ENCODE measurements at regions not wholly inside any gene's neighbourhood (a gene's known extent, or its start where the extent isn't known, plus 50 kb on each side); places are given as distances from the start of the nearest gene placed in this dataset.

GRCh38 chr1:5720045-5720444 is 272.2 kb downstream of the NPHP4 start:
- WGBS (ENCODE audit: insufficient coverage), result 73% methylated on average over 6 of the region's 8 CpGs
- Mint-ChIP-seq H3K4me3 (no peak overlapping the region), H3K27ac (no peak overlapping the region), H3K27me3 (peaks cover 6 to 20% of the 10 kb centered on the region in 2 donors), H3K36me3 (no peaks in the 10 kb centered on the region), H3K4me1 (no peaks in the 10 kb centered on the region), H3K9me3 (peaks cover 2 to 21% (median 9%) of the 10 kb centered on the region in 3 donors)
- Histone ChIP-seq H3K27me3 (replicated peaks in 1 of 2; ENCODE audit: control insufficient read depth in 2 of 2, extremely low read depth in 1 of 2, insufficient read depth in 2 of 2, low read length in 1 of 2) (peaks cover 0 to 36% of the 10 kb centered on the region in 2 experiments), H3K36me3 (ENCODE audit: control insufficient read depth in 2 of 2, extremely low read depth in 1 of 2, insufficient read depth in 1 of 2, low read length in 1 of 2) (no peaks in the 10 kb centered on the region), H3K27ac (ENCODE audit: low read length) (no peak overlapping the region), H3K4me3 (ENCODE audit: control insufficient read depth in 1 of 2, extremely low read depth in 1 of 2, low read length in 1 of 2) (no peak overlapping the region), H3K4me1 (ENCODE audit: control insufficient read depth in 1 of 2, extremely low read depth in 1 of 2, insufficient read depth in 2 of 2, low read length in 2 of 2) (no peaks in the 10 kb centered on the region), H3K9me3 (no peaks in the 10 kb centered on the region)
- DNase-seq, result no peak
- ChIA-PET POLR2A (no interaction called here), CTCF (no interaction called here)
- no peak for ATAC-seq (replicated peaks in 1 of 4)

DNA sequence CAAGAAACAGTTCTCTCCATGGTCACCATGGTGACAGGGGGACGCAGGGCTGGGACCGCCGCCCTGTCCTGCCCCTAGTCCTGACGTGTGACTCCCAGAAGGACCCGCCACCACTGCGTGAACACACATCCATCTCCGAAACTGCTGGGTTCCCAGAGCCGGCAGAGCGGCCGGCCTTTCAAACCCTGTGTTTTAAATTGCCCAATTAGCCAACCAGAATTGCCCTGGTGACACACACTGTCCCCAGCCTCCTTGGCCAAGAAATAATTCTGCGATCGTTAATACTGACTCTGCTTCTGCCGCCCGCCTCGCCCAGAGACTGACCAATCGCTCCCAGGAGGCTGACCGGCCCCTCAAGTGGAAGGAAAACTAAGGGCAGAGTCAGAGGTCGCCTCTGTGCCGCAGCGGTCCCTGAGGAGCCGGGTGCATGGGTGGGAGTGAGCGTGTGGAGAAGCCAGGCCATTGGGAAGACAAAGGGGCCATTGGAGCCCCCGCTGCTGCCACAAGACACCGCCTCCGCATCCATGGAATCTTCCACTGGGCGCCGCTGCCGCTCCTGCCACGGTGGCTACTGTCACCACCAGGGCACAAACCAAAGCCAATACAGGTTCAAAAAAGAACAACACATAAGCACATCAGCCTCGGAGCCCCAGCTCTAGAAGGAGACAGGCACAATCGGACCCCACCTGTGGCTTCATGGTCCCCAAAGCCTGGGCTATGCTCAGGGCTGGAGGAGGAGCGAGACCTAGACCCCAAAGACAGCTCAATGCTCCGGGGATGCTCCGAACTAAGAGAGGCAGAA is 273.2 kb downstream of the NPHP4 start:
- Mint-ChIP-seq H3K36me3 (no peaks in the 10 kb centered on the region), H3K4me1 (no peaks in the 10 kb centered on the region), H3K27me3 (peaks cover 3 to 19% of the 10 kb centered on the region in 2 donors), H3K27ac (no peak overlapping the region), H3K4me3 (no peak overlapping the region), H3K9me3 (peaks cover 4 to 19% (median 11%) of the 10 kb centered on the region in 3 donors)
- ChIA-PET CTCF (no interaction called here), POLR2A (no interaction called here)
- peaks cover 0 to 30% of the 10 kb centered on the region in 2 experiments for H3K27me3 ChIP-seq (replicated peaks in 1 of 2; ENCODE audit: control insufficient read depth in 2 of 2, extremely low read depth in 1 of 2, insufficient read depth in 2 of 2, low read length in 1 of 2)
- H3K27ac ChIP-seq (ENCODE audit: low read length), result no peak overlapping the region
- H3K9me3 ChIP-seq, result no peaks in the 10 kb centered on the region
- no peaks in the 10 kb centered on the region for H3K36me3 ChIP-seq (ENCODE audit: control insufficient read depth in 2 of 2, extremely low read depth in 1 of 2, insufficient read depth in 1 of 2, low read length in 1 of 2)
- no peak overlapping the region for H3K4me3 ChIP-seq (ENCODE audit: control insufficient read depth in 1 of 2, extremely low read depth in 1 of 2, low read length in 1 of 2)
- DNase-seq (no peak), ATAC-seq (replicated peaks in 1 of 4) (no peak)
- WGBS (ENCODE audit: insufficient coverage), result 76% methylated on average over 29 of the region's 34 CpGs
- H3K4me1 ChIP-seq (ENCODE audit: control insufficient read depth in 1 of 2, extremely low read depth in 1 of 2, insufficient read depth in 2 of 2, low read length in 2 of 2), result no peaks in the 10 kb centered on the region

DNA sequence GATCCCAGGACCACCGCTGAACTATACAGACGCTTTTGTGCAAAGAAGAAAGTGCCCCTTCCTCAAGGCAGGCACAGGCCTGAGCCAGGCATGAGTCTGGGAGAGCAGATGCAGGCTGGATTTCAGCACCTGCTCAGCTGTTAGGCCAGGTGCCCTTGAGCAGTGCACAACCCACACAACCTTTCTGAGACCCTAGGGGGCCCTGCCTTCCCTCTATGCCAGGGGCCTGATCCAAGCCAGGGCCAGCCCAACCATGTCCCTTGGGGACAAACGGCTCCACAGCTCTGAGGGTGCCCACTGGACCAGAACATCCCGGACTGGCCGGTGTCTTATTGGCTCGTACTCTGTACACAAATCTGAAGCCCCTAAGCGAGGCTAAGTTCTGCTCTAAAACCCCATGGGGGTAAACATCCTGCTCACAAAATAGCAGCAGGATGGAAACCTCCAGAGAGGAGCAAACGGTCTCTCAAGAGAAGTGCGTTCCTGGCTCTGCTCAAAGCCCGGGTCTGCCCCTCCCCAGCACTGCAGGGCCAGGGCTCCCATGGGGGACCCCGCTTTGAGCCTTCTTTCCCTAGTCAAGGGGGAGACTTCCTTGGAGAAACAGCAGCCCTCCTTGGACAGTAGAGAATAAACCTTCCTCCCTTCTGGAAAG is 275.1 kb downstream of the NPHP4 start:
- Mint-ChIP-seq H3K4me1 (no peaks in the 10 kb centered on the region), H3K4me3 (no peak overlapping the region), H3K27ac (no peak overlapping the region), H3K9me3 (peaks cover 4 to 15% (median 12%) of the 10 kb centered on the region in 3 donors), H3K36me3 (no peaks in the 10 kb centered on the region), H3K27me3 (peaks cover 3 to 19% of the 10 kb centered on the region in 2 donors)
- no peaks in the 10 kb centered on the region for H3K9me3 ChIP-seq
- H3K4me3 ChIP-seq (ENCODE audit: control insufficient read depth in 1 of 2, extremely low read depth in 1 of 2, low read length in 1 of 2), result no peak overlapping the region
- H3K36me3 ChIP-seq (ENCODE audit: control insufficient read depth in 2 of 2, extremely low read depth in 1 of 2, insufficient read depth in 1 of 2, low read length in 1 of 2), result no peaks in the 10 kb centered on the region
- peaks cover 0 to 30% of the 10 kb centered on the region in 2 experiments for H3K27me3 ChIP-seq (replicated peaks in 1 of 2; ENCODE audit: control insufficient read depth in 2 of 2, extremely low read depth in 1 of 2, insufficient read depth in 2 of 2, low read length in 1 of 2)
- CTCF ChIA-PET, result no interaction called here
- 50% methylated on average over 9 of the region's 11 CpGs for WGBS (ENCODE audit: insufficient coverage)
- no peak for ATAC-seq (replicated peaks in 1 of 4)
- H3K4me1 ChIP-seq (ENCODE audit: control insufficient read depth in 1 of 2, extremely low read depth in 1 of 2, insufficient read depth in 2 of 2, low read length in 2 of 2), result no peaks in the 10 kb centered on the region
- no peak overlapping the region for H3K27ac ChIP-seq (ENCODE audit: low read length)
- POLR2A ChIA-PET, result no interaction called here
- no peak for DNase-seq

DNA sequence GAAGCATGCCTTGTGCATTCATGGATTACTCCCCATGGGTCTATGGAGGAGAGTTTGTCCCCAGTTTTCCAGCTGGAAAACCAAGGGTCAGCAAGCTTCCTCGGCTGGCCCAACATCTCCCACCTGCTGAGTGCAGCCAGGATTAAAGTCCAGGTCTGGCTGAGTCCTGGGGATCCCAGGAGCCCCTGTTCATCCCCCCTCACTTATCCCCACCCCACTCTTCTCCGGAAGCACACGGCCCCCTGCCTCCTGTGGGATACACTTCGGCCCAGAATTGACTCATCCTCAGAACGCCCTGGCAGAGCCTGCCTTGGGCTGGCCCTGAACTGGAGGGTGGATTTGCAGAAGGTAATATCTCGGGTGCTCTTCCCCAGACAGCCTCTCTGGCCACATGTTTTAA is 276.1 kb downstream of the NPHP4 start:
- Mint-ChIP-seq H3K4me3 (no peak overlapping the region), H3K27ac (no peak overlapping the region), H3K36me3 (no peaks in the 10 kb centered on the region), H3K27me3 (peaks cover 3 to 19% of the 10 kb centered on the region in 2 donors), H3K9me3 (peaks cover 4 to 15% (median 12%) of the 10 kb centered on the region in 3 donors), H3K4me1 (no peaks in the 10 kb centered on the region)
- WGBS (ENCODE audit: insufficient coverage), result 56% methylated on average over 3 of the region's 6 CpGs
- H3K27me3 ChIP-seq (replicated peaks in 1 of 2; ENCODE audit: control insufficient read depth in 2 of 2, extremely low read depth in 1 of 2, insufficient read depth in 2 of 2, low read length in 1 of 2), result peaks cover 0 to 27% of the 10 kb centered on the region in 2 experiments
- POLR2A ChIA-PET, result no interaction called here
- no peaks in the 10 kb centered on the region for H3K4me1 ChIP-seq (ENCODE audit: control insufficient read depth in 1 of 2, extremely low read depth in 1 of 2, insufficient read depth in 2 of 2, low read length in 2 of 2)
- H3K36me3 ChIP-seq (ENCODE audit: control insufficient read depth in 2 of 2, extremely low read depth in 1 of 2, insufficient read depth in 1 of 2, low read length in 1 of 2), result no peaks in the 10 kb centered on the region
- CTCF ChIA-PET, result no interaction called here
- DNase-seq (no peak), ATAC-seq (replicated peaks in 1 of 4) (no peak)
- H3K4me3 ChIP-seq (ENCODE audit: control insufficient read depth in 1 of 2, extremely low read depth in 1 of 2, low read length in 1 of 2), result no peak overlapping the region
- no peaks in the 10 kb centered on the region for H3K9me3 ChIP-seq
- H3K27ac ChIP-seq (ENCODE audit: low read length), result no peak overlapping the region

- no peak overlapping the region for H3K27ac Mint-ChIP-seq
- no peaks in the 10 kb centered on the region for H3K4me1 Mint-ChIP-seq
- H3K4me3 Mint-ChIP-seq, result peak overlapping the region in 1 of 3 donors; percentile 21
- Histone ChIP-seq H3K27me3 (replicated peaks in 1 of 2; ENCODE audit: control insufficient read depth in 2 of 2, extremely low read depth in 1 of 2, insufficient read depth in 2 of 2, low read length in 1 of 2) (peaks cover 0 to 28% of the 10 kb centered on the region in 2 experiments), H3K27ac (ENCODE audit: low read length) (no peak overlapping the region), H3K9me3 (no peaks in the 10 kb centered on the region), H3K4me1 (ENCODE audit: control insufficient read depth in 1 of 2, extremely low read depth in 1 of 2, insufficient read depth in 2 of 2, low read length in 2 of 2) (no peaks in the 10 kb centered on the region), H3K4me3 (ENCODE audit: control insufficient read depth in 1 of 2, extremely low read depth in 1 of 2, low read length in 1 of 2) (no peak overlapping the region), H3K36me3 (ENCODE audit: control insufficient read depth in 2 of 2, extremely low read depth in 1 of 2, insufficient read depth in 1 of 2, low read length in 1 of 2) (no peaks in the 10 kb centered on the region)
- WGBS (ENCODE audit: insufficient coverage), result 91% methylated on average over 18 of the region's 36 CpGs
- ATAC-seq (replicated peaks in 1 of 4) (peak in 3 of 4 experiments; percentile 6 to 57 (median 42)), DNase-seq (no peak)
- POLR2A ChIA-PET, result no interaction called here
- peaks cover 4 to 15% (median 12%) of the 10 kb centered on the region in 3 donors for H3K9me3 Mint-ChIP-seq
- CTCF ChIA-PET, result no interaction called here
- H3K36me3 Mint-ChIP-seq, result no peaks in the 10 kb centered on the region
- peaks cover 3 to 18% of the 10 kb centered on the region in 2 donors for H3K27me3 Mint-ChIP-seq
Observed at GRCh38 chr1:5713101-5714010, 278.9 kb downstream of the NPHP4 start.

GRCh38 chr1:5711956-5712645 is 280.1 kb downstream of the NPHP4 start:
- Histone ChIP-seq H3K4me1 (ENCODE audit: control insufficient read depth in 1 of 2, extremely low read depth in 1 of 2, insufficient read depth in 2 of 2, low read length in 2 of 2) (no peaks in the 10 kb centered on the region), H3K4me3 (ENCODE audit: control insufficient read depth in 1 of 2, extremely low read depth in 1 of 2, low read length in 1 of 2) (no peak overlapping the region), H3K27ac (ENCODE audit: low read length) (no peak overlapping the region), H3K36me3 (ENCODE audit: control insufficient read depth in 2 of 2, extremely low read depth in 1 of 2, insufficient read depth in 1 of 2, low read length in 1 of 2) (no peaks in the 10 kb centered on the region), H3K9me3 (no peaks in the 10 kb centered on the region), H3K27me3 (replicated peaks in 1 of 2; ENCODE audit: control insufficient read depth in 2 of 2, extremely low read depth in 1 of 2, insufficient read depth in 2 of 2, low read length in 1 of 2) (peaks cover 0 to 18% of the 10 kb centered on the region in 2 experiments)
- no peak overlapping the region for H3K27ac Mint-ChIP-seq
- no peak for ATAC-seq (replicated peaks in 1 of 4)
- POLR2A ChIA-PET, result no interaction called here
- no peak for DNase-seq
- no peaks in the 10 kb centered on the region for H3K4me1 Mint-ChIP-seq
- H3K27me3 Mint-ChIP-seq, result peaks cover 0 to 14% of the 10 kb centered on the region in 2 donors
- WGBS (ENCODE audit: insufficient coverage), result 95% methylated on average over 45 of the region's 45 CpGs
- CTCF ChIA-PET, result no interaction called here
- peaks cover 4 to 15% (median 12%) of the 10 kb centered on the region in 3 donors for H3K9me3 Mint-ChIP-seq
- H3K4me3 Mint-ChIP-seq, result no peak overlapping the region
- H3K36me3 Mint-ChIP-seq, result no peaks in the 10 kb centered on the region
